ENCODE measurements at regions not wholly inside any gene's neighbourhood (a gene's known extent, or its start where the extent isn't known, plus 50 kb on each side); places are given as distances from the start of the nearest gene placed in this dataset.
"Not testable (repeated sequence)": the region's sequence is repeated elsewhere in the genome, so short reads cannot be mapped to it uniquely, and the experiment has no call there.

DNA sequence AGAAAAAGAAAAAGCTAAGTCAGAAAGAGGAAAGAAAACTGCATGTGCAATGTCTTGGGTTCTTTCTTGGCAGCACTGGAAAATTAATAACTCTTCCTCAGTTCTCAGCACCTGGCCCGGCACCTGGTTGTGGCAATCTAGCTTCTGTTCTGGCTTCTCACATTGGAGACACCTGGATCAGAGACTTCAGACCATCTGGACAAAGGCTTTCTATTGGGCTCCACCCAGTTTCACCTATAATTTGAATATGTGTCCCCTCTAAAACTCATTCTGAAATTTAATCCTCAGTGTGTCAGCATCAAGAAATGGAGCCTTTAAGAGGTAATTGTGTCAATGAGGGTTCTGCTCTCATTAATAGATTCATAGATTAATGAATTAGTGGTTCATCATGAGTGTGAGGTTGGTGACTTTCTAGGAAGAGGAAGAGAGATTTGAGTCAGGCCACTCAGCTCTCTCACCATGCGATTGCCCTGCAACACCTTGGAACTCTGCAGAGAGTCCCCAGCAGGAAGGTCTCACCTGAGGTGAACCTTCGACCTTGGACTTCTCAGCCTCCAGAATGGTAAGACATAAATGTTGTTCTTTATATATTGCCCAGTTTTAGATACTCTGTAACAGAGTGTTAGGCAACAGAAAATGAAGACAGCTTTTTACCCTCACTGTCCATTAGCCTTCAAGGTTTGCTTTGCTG, 679.9 kb downstream of the NTRK3 start:
- no peak for DNase-seq

DNA sequence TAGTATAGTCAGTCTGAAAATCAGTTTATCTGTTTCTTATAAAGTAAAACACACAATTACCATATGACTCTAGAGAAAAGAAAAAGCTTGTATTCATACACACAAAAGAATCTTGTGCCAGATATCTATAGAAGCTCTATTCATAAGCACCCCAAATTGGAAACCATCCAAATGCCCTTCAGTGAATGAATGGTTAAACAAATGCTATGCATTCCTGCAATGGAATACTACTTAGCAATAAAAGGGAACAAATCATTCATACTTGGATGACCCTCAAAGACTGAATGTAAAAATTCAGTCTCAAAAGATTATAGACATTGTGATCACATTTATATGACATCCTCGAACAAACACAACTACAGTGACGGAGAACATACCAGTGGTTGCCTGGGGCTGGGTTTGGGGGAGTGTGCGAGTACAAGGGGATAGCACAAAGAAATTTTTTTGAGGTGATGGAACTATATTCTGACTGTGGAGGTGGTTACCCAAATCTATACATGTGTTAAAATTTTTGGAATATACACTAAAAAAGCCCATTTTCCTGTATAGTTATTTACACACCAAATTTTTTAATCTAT, 680.6 kb downstream of the NTRK3 start:
- DNase-seq, result no peak

DNA sequence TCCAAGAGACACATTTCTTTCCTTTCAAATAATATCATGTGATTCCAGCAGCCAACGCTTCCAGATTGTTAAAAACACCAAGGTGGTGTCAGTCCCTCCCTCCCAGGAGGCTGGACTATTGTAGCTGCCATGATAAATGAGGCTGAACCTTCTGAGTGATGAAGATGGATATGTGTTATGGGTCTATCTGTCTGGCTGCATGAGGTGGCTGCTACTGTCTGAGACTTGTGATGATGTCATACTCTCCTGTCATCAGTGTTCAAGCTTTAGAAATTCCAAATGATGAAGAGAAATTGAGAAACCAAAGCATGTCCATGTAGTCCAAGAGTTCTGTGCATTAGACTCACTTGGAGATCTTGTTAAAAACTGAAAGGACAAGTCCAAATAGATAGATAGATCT, 683.0 kb downstream of the NTRK3 start:
- DNase-seq, result no peak

DNA sequence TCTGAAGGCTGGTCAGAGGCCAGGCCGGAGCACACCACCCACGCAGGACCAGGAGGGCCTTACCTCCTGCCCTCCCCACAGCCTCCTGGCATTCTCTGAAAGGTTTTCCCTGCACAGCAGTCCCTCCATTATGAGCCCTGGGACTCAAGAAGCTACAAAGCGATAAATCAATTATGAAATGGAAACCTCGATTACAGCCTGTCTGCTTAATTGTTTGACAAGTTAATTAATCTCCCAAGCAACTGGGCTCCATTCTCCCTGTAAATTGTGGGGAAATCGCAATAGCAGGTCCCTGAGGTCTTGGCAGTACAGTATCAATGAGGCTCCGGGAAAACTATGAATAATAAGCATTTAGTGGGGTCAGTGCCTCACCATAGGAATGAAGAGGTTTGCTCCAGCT, 683.5 kb downstream of the NTRK3 start:
- no peak for DNase-seq

GRCh38 chr15:87572381-87572910, 684.1 kb downstream of the NTRK3 start:
- DNase-seq, result no peak

- DNase-seq, result peak in 1 of 5 experiments; percentile 26
Observed at GRCh38 chr15:87570206-87570605, 686.3 kb downstream of the NTRK3 start.

- DNase-seq, result no peak
Observed at GRCh38 chr15:87569581-87569980, 687.0 kb downstream of the NTRK3 start.

DNA sequence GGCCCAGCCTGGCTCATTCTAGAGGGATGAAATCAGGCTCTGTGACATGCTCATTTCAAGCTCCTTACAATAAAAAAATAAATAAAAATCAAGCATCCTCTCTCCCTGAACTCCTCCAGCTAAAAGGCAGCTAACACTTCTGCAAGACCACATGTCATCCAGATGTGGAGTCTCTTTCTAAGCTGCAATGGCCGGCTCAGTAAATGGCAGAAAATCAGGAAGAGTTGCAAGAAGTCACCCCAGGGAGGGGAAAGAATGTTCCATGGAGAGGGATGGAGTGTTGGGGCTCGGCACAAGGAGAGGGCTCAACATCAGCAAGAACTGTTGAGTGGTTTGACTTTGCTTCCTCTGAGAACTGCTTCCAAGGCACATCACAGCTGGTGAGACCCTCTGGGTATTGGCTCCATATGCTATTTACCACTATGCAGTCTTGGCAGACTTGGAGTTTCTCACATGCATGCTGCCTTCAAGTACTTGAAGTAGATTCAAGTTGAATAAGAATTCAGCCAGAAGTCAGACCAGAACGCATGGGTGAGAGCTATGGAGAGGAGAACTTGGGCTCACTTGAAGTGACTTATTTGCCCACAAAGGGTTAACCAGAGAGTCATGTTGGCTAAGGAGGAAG, 689.0 kb downstream of the NTRK3 start:
- no peak for DNase-seq

- no peak for DNase-seq
Observed at GRCh38 chr15:87566236-87566635, 690.3 kb downstream of the NTRK3 start.

DNA sequence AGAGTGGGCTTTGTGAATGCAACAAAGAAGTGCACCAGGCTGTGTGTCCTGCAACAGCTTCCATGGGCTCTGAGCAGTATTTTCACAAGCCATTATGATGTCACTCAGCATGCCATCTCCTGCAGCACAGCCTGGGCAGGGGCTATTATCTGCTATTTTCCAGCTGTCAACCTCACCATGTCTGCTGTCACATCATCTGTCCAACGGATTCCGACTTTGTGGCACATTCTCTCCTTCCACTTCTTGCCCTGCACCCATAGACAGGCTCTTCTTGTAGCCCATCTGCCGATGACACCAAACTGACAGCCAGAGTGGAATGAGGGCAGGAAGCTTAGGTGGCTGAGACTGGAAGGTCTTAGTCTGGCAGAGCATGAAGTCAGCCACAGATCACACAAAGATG, 691.9 kb downstream of the NTRK3 start:
- no peak for DNase-seq

DNA sequence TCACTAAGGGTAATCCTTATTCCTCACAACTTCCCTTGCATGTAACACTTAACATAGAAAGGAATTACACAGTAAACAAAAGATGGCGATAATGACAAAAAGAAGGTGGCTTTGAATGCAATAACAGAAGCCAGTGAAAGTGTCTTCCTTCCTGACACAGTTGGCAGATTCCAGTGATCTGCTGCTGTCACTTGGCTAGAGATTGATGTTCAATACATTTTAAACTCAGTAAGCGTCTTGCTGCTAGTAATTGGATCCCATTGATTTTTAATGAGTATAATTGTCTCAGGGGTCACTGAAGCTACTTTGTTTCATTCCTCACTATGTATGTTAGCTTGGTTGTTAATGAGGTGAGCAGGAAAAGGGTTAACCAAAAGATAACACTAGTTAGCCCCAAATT, 692.7 kb downstream of the NTRK3 start:
- DNase-seq, result no peak

- DNase-seq, result no peak
Observed at GRCh38 chr15:87562203-87562602, 694.3 kb downstream of the NTRK3 start.

DNA sequence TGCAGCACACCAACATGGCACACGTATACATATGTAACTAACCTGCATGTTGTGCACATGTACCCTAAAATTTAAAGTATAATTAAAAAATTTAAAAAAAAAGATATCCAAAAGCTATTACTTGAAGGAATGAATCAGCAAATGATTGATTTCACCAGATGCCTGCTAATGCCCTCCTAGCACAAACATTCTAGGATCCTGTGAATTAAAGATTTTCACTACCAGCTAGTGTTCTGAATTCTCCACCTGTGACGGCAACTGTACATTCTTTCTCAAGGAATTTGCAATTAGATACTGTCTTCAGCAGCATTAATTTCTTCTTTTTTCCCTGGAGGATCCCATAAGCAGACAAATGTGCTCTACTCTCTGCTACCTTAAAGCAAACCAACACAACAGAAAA, 694.9 kb downstream of the NTRK3 start:
- DNase-seq, result no peak

GRCh38 chr15:87557881-87558280, 698.7 kb downstream of the NTRK3 start:
- no peak for DNase-seq

GRCh38 chr15:87556886-87557285, 699.7 kb downstream of the NTRK3 start:
- DNase-seq, result no peak

DNA sequence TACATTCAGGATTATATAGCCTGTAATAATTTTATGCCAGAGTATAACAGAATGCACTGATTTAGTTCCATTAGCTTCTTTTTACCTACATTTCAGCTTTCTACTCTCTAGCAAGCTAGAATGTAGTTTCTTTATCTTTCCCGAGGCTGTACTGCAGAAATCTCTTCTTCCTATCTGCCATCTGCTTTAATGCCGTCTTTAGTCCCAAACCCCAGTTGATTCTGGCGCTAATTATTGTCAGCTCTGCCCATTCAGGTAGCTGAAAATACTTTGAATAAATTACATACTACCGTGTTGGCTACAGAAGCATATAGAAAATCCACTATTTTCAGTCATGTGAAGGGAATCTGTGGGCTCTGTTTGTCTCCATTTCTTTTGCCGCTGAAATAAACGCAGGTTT, 706.7 kb downstream of the NTRK3 start:
- DNase-seq, result no peak

DNA sequence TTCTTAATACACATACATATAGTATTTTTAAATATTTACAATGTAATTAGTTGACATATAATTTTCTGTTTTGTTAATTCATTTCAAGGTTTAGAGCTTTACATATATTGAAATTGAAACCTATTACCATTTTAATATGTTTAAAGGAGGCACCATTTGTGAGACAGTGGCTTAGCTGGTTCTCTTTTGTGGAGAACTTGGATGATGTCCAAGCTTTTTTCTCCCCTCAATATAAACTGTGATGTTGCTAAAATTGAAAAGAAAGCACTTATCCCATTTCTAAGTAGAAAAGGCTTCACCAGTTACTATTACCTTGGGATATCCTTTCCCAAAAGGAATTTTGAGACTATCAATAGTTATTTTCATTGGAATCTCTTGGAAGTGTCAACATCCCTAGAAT, 707.2 kb downstream of the NTRK3 start:
- DNase-seq, result no peak

GRCh38 chr15:87548590-87548989, 707.9 kb downstream of the NTRK3 start:
- not testable (repeated sequence) for DNase-seq

DNA sequence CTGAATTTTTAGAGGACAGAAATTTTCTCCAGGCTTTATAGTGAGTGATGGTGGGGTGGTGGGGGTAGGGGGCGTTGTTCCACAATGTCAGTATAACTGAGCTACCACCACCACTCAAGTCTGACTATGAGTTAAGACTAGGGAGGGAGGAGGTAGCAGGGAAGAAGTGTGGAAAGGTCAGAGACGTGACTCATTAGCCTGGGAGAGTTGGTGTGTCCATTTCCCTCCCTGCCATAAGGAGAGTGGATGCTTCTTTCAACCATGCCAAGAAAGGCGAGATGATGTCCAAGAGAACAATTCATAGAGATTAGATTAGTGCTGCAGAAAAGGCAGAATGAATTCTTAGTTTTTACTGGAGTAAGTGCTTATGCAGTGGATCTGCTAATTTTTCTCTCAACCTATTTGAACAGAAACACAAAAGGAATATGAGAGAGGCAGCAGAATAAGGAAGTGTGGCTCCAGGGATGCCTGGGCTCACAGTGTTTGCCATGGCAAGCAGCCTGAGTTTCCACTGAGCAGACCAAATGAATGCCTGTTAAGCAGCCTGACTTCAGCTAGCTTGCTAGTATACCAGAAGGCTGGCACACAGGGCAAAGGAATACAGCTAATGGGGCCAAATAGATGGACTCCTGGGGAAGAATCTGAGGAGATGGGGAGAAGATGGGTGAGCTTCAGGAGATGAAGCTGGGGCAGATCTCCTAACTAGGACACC, 708.9 kb downstream of the NTRK3 start:
- no peak for DNase-seq

- DNase-seq, result no peak
Observed at GRCh38 chr15:87538327-87538834, 718.2 kb downstream of the NTRK3 start.

DNA sequence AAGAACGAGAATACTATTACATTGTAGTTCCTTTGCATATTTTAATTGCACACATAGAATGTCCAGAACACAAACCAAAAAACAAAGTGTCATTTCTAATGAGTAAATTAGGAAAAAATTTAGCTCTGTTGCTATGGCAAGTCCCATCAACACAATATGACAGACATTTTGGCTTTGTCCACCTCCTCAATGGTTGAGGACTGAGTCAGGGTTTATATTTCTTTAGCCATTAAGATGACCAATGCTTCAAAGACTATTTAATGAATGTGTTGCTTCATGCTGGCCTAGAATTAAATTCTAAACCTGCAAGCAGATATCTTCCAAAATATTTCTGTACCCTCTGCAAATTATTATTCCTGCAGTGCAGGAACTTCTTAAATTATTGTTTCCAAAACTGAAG, 719.2 kb downstream of the NTRK3 start:
- no peak for DNase-seq

DNA sequence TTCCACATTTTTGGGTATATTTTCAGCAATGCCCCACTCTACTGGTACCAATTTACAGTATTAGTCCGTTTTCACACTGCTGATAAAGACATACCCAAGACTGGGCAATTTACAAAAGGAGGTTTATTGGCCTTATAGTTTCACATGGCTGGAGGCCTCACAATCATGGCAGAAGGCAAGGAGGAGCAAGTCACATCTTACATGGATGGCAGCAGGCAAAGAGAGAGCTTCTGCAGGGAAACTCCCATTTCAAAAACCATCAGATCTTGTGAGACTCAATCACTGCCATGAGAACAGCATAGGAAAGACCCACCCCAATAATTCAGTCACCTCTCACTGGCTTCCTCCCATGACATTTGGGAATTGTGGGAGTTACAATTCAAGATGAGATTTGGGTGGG, 722.9 kb downstream of the NTRK3 start:
- not testable (repeated sequence) for DNase-seq

GRCh38 chr15:87528873-87529272, 727.7 kb downstream of the NTRK3 start:
- no peak for DNase-seq
